Fibroblast of peridontal ligament (primary cell): ENCODE measurements at regions not wholly inside any gene's neighbourhood (a gene's known extent, or its start where the extent isn't known, plus 50 kb on each side); places are given as distances from the start of the nearest gene placed in this dataset.
A peak's percentile ranks its signal among the peaks of the same experiment; 100 is the strongest.

Experiments used
- DNase-seq: peaks from one replicate; pipeline ENCODE4 v3.0.0-alpha.2; 2010; ENCODE audit errors: extremely low read depth

GRCh38 chr2:217412277-217412676 is 552.4 kb upstream of the TNP1 start:
- no peak for DNase-seq

GRCh38 chr2:217410681-217410960 is 550.8 kb upstream of the TNP1 start:
- DNase-seq = no peak

- peak; percentile 75 for DNase-seq
These were observed 550.3 kb upstream of the TNP1 start for GRCh38 chr2:217409949-217410680.

- DNase-seq = no peak
These were observed 547.5 kb upstream of the TNP1 start for GRCh38 chr2:217407362-217407761.

GRCh38 chr2:217404236-217404760 is 544.4 kb upstream of the TNP1 start:
- no peak for DNase-seq

- DNase-seq = peak; percentile 53
These were observed 543.0 kb upstream of the TNP1 start for GRCh38 chr2:217402761-217403383.

- no peak for DNase-seq
These were observed 542.3 kb upstream of the TNP1 start for GRCh38 chr2:217402144-217402543.

- peak; percentile 45 for DNase-seq
These were observed 539.4 kb upstream of the TNP1 start for GRCh38 chr2:217399291-217399690.

- DNase-seq = no peak
These were observed 539.0 kb upstream of the TNP1 start for GRCh38 chr2:217398860-217399259.

- DNase-seq = no peak
These were observed 538.2 kb upstream of the TNP1 start for GRCh38 chr2:217398101-217398500.

- peak; percentile 43 for DNase-seq
These were observed 536.7 kb upstream of the TNP1 start for GRCh38 chr2:217396586-217396985.

GRCh38 chr2:217396165-217396564 is 536.3 kb upstream of the TNP1 start:
- peak; percentile 79 for DNase-seq

GRCh38 chr2:217394510-217395351 is 534.9 kb upstream of the TNP1 start:
- DNase-seq = no peak

GRCh38 chr2:217393585-217394032 is 533.7 kb upstream of the TNP1 start:
- DNase-seq = peak; percentile 98

- DNase-seq = no peak
These were observed 533.2 kb upstream of the TNP1 start for GRCh38 chr2:217392930-217393584.

- no peak for DNase-seq
These were observed 528.0 kb upstream of the TNP1 start for GRCh38 chr2:217387776-217388387.

GRCh38 chr2:217386041-217386440 is 526.2 kb upstream of the TNP1 start:
- no peak for DNase-seq

- DNase-seq = peak; percentile 88
These were observed 523.8 kb upstream of the TNP1 start for GRCh38 chr2:217383620-217384019.

- no peak for DNase-seq
These were observed 522.9 kb upstream of the TNP1 start for GRCh38 chr2:217382794-217383193.

GRCh38 chr2:217379807-217380206 is 519.9 kb upstream of the TNP1 start:
- no peak for DNase-seq

- no peak for DNase-seq
These were observed 512.9 kb upstream of the TNP1 start for GRCh38 chr2:217372794-217373193.
